ENCODE measurements at regions not wholly inside any gene's neighbourhood (a gene's known extent, or its start where the extent isn't known, plus 50 kb on each side); places are given as distances from the start of the nearest gene placed in this dataset.

GRCh38 chr12:24125280-24125679 lies 175.8 kb upstream of the SOX5 start:
- ATAC-seq (no peak), DNase-seq (ENCODE audit: extremely low read depth in 1 of 4, low spot score in 3 of 4) (no peak), FAIRE-seq (no peak)
- Histone ChIP-seq H3K4me2 (ENCODE audit: insufficient read depth, low read length) (no peak overlapping the region), H3K4me1 (replicated peaks in 1 of 2; ENCODE audit: control insufficient read depth in 2 of 2, insufficient read depth in 2 of 2, low read length in 2 of 2) (no peaks in the 10 kb centered on the region), H3K4me3 (no peak overlapping the region), H2AFZ (ENCODE audit: low read depth, low read length) (no peak overlapping the region), H4K20me1 (replicated peaks; ENCODE audit: control insufficient read depth, insufficient read depth, low read length) (no peaks in the 10 kb centered on the region), H3K79me2 (ENCODE audit: control insufficient read depth, insufficient read depth, low read length) (no peaks in the 10 kb centered on the region), H3K9me1 (ENCODE audit: control insufficient read depth, insufficient read depth, low read length) (no peaks in the 10 kb centered on the region), H3K9ac (ENCODE audit: insufficient read depth in 1 of 2, low read depth in 2 of 2, low read length in 2 of 2) (no peak overlapping the region), H3K27ac (ENCODE audit: extremely low read depth, low read depth, low read length) (no peak overlapping the region), H3K27me3 (ENCODE audit: control insufficient read depth in 2 of 2, insufficient read depth in 2 of 2, low read length in 2 of 2) (peaks cover 2 to 7% of the 10 kb centered on the region in 2 experiments; a peak in 2 of 5 replicates), H3K36me3 (ENCODE audit: control insufficient read depth, insufficient read depth, low read length) (no peaks in the 10 kb centered on the region), H3K9me3 (replicated peaks; ENCODE audit: control insufficient read depth, insufficient read depth, low read depth, low read length) (no peaks in the 10 kb centered on the region)
- ChIA-PET POLR2A (interaction anchor here (0.6 kb wide), 1 partner anchor 423 kb away, joined by 3 read pairs; no protein-coding TSS in a partner anchor), CTCF (ENCODE audit: low intra/inter-chr PET ratio) (no interaction called here)
- BruUV-seq (replicated peaks), result no TSS peak
- intact Hi-C loops (cut with micrococcal nuclease) (no loop called here), in situ Hi-C loops (cut with MboI) (no loop called here)
- TF ChIP-seq RFX7 (CRISPR knock-in tag; IDR thresholded peaks at IDR 0.05) (no peak), SMARCB1 (IDR thresholded peaks at IDR 0.05; ENCODE audit: insufficient read length, low read depth) (no peak), HINFP (tag; conservative IDR thresholded peaks at IDR 0.05; ENCODE audit: low read depth) (no peak), POLR2H (tag; IDR thresholded peaks at IDR 0.05; ENCODE audit: low read depth) (no peak), ETV5 (CRISPR knock-in tag; IDR thresholded peaks at IDR 0.05; ENCODE audit: low read depth) (no peak), CEBPG (CRISPR knock-in tag; IDR thresholded peaks at IDR 0.05) (peak; percentile 52), CEBPG (tag; conservative IDR thresholded peaks at IDR 0.05 in 1 of 2, IDR thresholded peaks at IDR 0.05 in 1 of 2) (peak in 1 of 2 experiments; percentile 76; a peak in 2 of 4 replicates), TRIM24 (IDR thresholded peaks at IDR 0.05) (peak; percentile 81 to 89; a peak in 2 of 4 replicates)
- WGBS (ENCODE audit: insufficient coverage, low coverage, missing lambda C conversion rate), result 0% methylated on average over 4 of the region's 4 CpGs
